GM21576 (cell line): ENCODE measurements at regions not wholly inside any gene's neighbourhood (a gene's known extent, or its start where the extent isn't known, plus 50 kb on each side); places are given as distances from the start of the nearest gene placed in this dataset.

ENCODE experiments used
- ATAC-seq: cut with Tn5 transposase; IDR thresholded peaks from one replicate; pipeline ENCODE4 v1.9.1; 2021; ENCODE audit warnings: mild to moderate bottlenecking, moderate library complexity; ENCODE audit not compliant: unreplicated experiment

GRCh38 chr18:51516478-51517038, 319.1 kb upstream of the MEX3C start:
- no peak for ATAC-seq

GRCh38 chr18:51519571-51519970, 322.1 kb upstream of the MEX3C start:
- ATAC-seq, result no peak

- ATAC-seq, result no peak
These were observed 323.2 kb upstream of the MEX3C start for GRCh38 chr18:51520676-51521180.

GRCh38 chr18:51522338-51522737, 324.9 kb upstream of the MEX3C start:
- ATAC-seq, result no peak

GRCh38 chr18:51522821-51523220, 325.3 kb upstream of the MEX3C start:
- ATAC-seq, result no peak

- ATAC-seq, result no peak
These were observed 326.2 kb upstream of the MEX3C start for GRCh38 chr18:51523671-51524070.

- ATAC-seq, result no peak
These were observed 328.2 kb upstream of the MEX3C start for GRCh38 chr18:51525453-51526225.

GRCh38 chr18:51527826-51528225, 330.3 kb upstream of the MEX3C start:
- ATAC-seq, result no peak

GRCh38 chr18:51531501-51531900, 334.0 kb upstream of the MEX3C start:
- ATAC-seq, result no peak

- peak; percentile 89 for ATAC-seq
These were observed 340.0 kb upstream of the MEX3C start for GRCh38 chr18:51537487-51537886.

- ATAC-seq, result no peak
These were observed 343.1 kb upstream of the MEX3C start for GRCh38 chr18:51540562-51540961.

GRCh38 chr18:51541230-51541629, 343.7 kb upstream of the MEX3C start:
- no peak for ATAC-seq

- ATAC-seq, result no peak
These were observed 346.2 kb upstream of the MEX3C start for GRCh38 chr18:51543658-51544155.

- no peak for ATAC-seq
These were observed 348.0 kb upstream of the MEX3C start for GRCh38 chr18:51545446-51545845.

- no peak for ATAC-seq
These were observed 361.9 kb upstream of the MEX3C start for GRCh38 chr18:51559198-51559901.

GRCh38 chr18:51559902-51560287, 362.4 kb upstream of the MEX3C start:
- ATAC-seq, result no peak

- no peak for ATAC-seq
These were observed 364.3 kb upstream of the MEX3C start for GRCh38 chr18:51561821-51562220.

GRCh38 chr18:51562866-51563265, 365.4 kb upstream of the MEX3C start:
- ATAC-seq, result no peak

- ATAC-seq, result no peak
These were observed 365.9 kb upstream of the MEX3C start for GRCh38 chr18:51563396-51563795.

GRCh38 chr18:51568151-51568550, 370.7 kb upstream of the MEX3C start:
- ATAC-seq, result no peak

GRCh38 chr18:51569153-51569552, 371.7 kb upstream of the MEX3C start:
- no peak for ATAC-seq

- no peak for ATAC-seq
These were observed 372.1 kb upstream of the MEX3C start for GRCh38 chr18:51569561-51569960.
